ENCODE measurements at regions not wholly inside any gene's neighbourhood (a gene's known extent, or its start where the extent isn't known, plus 50 kb on each side); places are given as distances from the start of the nearest gene placed in this dataset.

DNA sequence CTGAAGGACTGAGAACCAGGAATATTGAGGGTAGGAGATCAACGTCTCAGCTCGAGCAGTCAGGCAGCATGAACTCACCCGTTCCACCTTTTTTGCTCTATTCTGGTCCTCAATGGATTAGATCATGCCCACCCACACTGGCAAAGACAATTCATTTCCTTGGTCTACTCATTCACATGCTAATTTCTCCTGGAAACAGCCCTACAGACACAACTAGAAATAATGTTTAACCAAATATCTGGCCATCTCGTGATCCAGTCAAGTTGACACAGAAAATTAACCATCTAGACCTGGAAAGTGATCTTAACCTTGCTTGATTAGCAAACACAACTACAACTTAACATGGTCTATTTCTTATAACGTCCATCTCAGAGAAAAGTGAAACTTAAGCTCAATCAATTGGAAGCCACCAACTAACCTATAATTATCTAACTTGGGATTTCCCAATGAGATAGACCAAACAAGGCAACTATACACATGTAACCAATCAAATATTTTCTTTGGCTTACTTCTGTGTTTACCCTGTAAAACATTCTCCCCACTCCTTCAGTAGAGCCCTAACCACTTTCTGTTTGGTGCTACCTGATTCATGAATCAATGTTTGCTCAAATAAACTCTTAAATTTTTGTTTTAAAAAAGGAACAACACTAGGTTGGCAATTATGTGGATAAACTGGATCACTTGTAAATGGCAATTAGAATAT lies 69.7 kb upstream of the MAMLD1 start:
- DNase-seq (ENCODE audit: low read depth in 2 of 2, low spot score in 1 of 2) = no peak

DNA sequence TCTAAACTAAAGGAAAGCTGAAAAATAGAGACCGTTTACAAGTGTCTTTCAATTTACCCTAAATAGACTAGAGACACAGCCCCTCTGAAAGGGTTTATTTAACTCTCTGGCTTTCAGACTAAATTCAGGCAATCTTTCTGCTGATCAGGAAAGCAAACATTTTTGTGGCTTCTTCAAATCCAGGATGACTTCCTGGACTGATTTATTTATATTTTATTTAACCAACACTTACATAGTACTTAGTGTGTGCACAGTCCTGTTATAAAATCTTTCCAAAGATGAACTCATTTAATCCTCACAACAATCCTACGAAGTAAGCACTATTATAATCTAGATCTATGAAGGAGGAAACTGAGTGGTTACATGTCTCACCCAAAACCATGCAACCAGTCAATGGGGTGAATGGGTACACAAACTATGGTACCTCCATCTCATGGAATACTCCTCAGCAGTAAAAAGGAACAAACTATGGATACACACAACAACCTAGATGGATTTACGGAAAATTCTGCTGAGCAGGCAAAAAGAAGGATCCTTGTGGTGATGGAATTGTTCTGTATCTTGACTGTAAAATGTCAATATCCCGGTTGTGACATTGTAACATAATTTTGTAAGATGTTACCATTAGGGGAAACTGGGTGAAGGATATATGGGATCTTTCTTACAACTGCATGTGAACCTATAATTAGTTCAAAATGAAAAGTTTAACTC lies 64.1 kb upstream of the MAMLD1 start:
- no peak for DNase-seq (ENCODE audit: low read depth in 2 of 2, low spot score in 1 of 2)

DNA sequence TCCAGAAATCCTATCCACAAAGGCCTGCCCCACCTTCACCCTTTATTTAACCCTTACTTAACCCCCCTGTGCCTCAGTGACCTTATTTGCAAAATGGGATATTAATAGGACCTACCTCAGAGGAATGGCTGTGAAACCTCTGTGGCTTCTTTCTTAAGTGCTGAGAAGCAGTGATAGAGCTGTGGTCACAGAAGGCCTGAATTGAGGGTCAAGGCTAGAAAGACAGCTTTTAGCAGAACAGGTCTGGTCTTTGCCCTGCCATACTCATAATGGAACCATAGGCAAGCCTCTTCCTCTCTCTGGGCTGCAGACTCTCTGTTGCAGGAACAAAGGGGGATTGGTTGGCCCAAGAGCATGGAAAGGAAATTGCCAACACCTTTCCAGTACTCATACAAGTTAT lies 63.5 kb upstream of the MAMLD1 start:
- DNase-seq (ENCODE audit: low read depth in 2 of 2, low spot score in 1 of 2) = no peak

DNA sequence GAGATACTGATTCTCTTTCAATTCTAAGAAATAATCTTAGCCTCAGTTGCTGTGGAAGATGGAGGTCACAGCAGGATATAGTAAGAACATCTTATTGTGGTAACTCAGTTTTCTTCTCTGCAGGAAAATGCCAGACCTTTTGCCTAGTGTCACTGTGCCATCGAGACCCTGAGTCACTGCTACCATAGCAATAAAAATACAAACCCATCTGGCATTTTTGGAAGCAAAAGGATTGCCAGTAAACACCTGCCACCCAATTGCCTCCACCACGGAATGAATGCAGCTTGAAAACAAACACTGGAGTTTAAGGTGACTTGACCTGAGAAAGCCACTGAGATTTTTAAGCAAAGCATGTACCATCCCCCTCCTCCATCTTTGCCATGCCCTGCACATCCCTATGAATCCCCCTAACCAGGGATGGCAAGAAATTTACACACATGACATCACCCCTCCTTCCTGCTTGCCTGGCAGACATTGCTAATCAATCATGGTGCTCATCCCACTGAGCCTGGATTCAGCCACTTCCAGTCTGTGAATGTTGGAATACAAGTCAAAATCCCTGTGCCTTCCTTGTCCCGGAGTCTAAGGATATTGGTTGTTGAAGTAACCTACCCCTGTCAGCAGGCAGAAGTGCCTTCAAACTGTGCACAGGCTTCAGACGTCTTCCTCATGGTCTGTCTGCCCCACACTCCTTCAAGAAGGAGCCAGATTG lies 59.6 kb upstream of the MAMLD1 start:
- DNase-seq (ENCODE audit: low read depth in 2 of 2, low spot score in 1 of 2) = no peak

DNA sequence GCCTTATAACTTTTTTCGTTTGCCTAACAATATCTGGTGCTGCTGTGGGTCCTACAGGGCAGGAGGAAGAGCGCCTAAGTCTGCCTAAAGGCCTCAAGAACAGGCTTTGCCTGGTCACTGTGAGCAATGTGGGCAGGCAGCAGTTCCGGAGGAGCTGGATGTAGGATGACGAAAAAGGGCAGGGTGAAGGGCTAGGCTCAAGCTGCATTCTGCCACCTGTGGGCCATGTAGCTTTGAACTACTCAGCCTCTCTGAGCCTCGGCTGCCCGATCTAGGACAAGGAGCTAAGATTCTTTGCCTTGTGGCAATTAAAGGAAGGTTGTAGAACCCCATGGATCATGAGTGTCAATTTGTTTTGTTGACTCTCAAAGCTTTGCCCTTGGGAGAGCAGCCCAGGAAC lies 57.1 kb upstream of the MAMLD1 start:
- no peak for DNase-seq (ENCODE audit: low read depth in 2 of 2, low spot score in 1 of 2)

DNA sequence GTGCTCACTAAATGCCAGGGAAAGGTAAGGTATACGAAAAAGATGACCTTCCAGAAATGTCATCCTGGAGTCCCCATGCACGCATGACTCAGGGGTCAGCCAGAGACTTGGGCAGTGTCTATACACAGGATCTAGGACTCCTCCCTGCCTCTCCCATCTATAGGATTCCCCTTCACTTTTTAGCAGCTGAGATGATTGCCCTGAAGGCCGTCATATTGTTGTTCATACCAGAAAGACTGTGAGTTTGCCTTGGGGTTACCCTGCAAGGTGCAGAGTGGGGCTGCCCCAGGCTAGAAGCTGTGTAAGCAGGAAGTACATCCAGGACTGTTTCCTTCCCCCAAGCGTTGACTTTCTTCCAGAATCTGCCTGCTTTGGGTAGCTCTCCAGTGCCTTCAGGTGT lies 55.1 kb upstream of the MAMLD1 start:
- DNase-seq (ENCODE audit: low read depth in 2 of 2, low spot score in 1 of 2) = no peak

DNA sequence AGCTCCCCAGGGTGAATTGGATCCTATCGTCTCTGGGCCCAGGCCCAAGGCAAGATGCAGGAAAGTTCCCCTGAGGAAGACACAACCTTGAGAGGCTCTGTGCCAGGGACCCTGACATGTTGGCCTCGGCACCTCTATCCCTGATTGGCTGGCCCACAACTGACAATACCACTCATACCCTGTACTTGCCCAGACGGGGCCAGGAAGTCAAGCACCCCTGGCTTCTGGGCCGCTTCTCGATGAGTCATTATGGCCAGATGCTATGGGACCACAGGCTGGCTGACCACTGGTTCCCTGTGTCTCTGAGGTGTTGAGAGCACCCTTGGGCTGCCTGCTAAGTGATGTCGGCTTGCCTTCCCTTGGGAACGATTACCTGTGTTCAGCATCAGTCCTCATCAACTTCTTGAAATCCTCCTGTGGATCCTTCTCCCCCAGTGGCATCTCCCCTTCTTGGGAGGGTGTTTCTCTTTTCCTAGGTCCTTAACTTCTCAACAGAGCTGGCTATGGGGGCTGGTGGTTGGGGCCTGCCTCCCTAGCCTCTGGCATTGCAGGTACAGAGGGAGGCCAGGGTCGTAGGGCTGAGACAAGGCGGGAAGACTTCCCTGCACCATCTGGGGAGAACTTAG lies 54.5 kb upstream of the MAMLD1 start:
- no peak for DNase-seq (ENCODE audit: low read depth in 2 of 2, low spot score in 1 of 2)

DNA sequence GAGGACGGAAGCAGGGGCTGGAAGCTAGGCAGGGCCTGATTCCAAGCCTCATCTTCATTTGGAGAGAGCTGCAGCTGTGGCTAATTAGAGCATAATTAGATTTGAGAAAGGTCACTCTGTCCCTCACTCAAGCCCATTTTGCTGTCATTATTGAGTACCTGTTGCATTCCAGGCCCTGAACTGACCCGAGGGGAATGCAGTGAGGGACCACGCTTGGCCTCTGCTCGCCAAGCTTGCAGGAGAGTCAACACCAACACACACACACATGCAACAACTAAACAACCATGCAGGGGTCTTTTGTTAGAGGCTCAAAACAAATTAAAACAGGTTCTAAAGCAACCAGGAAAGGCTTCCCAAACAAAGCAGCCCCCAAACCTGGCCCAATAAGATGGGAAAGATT lies 52.7 kb upstream of the MAMLD1 start:
- DNase-seq (ENCODE audit: low read depth in 2 of 2, low spot score in 1 of 2) = no peak

DNA sequence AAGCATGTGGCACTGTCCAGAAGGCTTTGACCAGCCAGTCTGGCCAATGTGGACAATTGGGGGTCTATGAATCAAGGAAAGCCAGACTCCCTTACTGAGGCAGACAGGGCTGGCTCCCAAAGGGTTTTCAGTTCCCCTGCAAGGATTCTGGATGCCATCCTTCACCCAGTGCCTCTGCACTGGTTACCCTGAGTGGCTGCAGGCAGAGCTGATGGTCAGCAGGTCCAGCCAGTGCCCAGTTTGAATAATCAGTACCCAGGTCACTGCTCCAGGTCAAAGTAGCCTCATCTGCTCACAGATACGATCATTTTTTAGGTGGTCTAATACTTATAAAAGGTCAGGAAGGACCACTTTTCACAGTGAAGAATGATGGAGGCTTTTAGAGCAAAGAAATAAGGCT lies 52.2 kb upstream of the MAMLD1 start:
- no peak for DNase-seq (ENCODE audit: low read depth in 2 of 2, low spot score in 1 of 2)

DNA sequence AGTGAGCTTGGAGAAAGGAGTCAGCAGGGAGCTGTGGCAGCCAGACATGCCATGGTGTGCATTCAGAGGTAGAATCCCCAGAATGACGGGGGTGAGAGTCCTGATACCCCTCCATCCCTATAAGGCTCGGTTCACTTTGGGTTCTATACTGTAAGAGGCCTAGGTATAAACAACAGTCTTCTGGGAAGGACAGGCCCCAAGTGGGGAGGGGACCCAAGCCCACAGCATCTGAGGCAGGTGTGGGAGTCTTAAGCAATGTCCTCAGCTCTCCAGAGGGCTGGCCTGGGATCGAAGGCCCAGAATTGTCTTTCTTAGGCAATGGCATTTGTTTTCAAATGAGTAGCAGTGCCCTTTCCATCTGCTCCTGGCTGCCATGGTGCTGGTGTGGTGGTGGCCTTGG lies 50.2 kb upstream of the MAMLD1 start:
- no peak for DNase-seq (ENCODE audit: low read depth in 2 of 2, low spot score in 1 of 2)
